Prostate gland (tissue), 2 donors: ENCODE measurements at regions not wholly inside any gene's neighbourhood (a gene's known extent, or its start where the extent isn't known, plus 50 kb on each side); places are given as distances from the start of the nearest gene placed in this dataset.

Experiments
- DNase-seq: peaks from one replicate; pipeline ENCODE4 v3.0.0-alpha.2; 2019; ENCODE audit warnings: low spot score
- H3K27ac ChIP-seq, 2 donors: fragments of 200-600 bp; sonication (generic); 2 replicates each; pipeline ENCODE4 v1.5.1; 2017 to 2019
- H3K27me3 ChIP-seq: fragments of 200-600 bp; sonication (generic); replicated peaks from 2 replicates; pipeline ENCODE4 v1.5.1; 2019; ENCODE audit not compliant: insufficient read depth
- H3K36me3 ChIP-seq, 2 donors: fragments of 200-600 bp; sonication (generic); 1 replicate in 1 of 2; 2 replicates in 1 of 2; pipeline versions ENCODE4 v1.5.1 to v1.8.1; 2017 to 2019
- H3K4me1 ChIP-seq: fragments of 200-600 bp; sonication (generic); replicated peaks from 2 replicates; pipeline ENCODE4 v1.5.1; 2019
- H3K4me3 ChIP-seq, 2 donors: fragments of 200-600 bp; sonication (generic); 2 replicates each; pipeline ENCODE4 v1.5.1; 2017 to 2019
- H3K9me3 ChIP-seq: fragments of 200-600 bp; sonication (generic); 2 replicates; pipeline ENCODE4 v1.5.1; 2017
- POLR2A ChIP-seq: fragments of 450-650 bp; IDR thresholded peaks from one replicate; pipeline ENCODE4 v1.6.1; 2016; ENCODE audit warnings: antibody characterized with exemption, mild to moderate bottlenecking
- POLR2AphosphoS5 ChIP-seq: sonication (generic); formaldehyde crosslinking; IDR thresholded peaks from one replicate; pipeline ENCODE4 v1.6.1; 2017; ENCODE audit warnings: antibody characterized with exemption
- WGBS: methylation state at CpG from one replicate; pipeline ENCODE4 v1.1.5; 2018; 5-methylcytosine and 5-hydroxymethylcytosine counted together
- intact Hi-C: fragments of 100-400 bp; cut with DNase I; formaldehyde crosslinking; loops from one replicate; pipeline ENCODE4 v1.14.2; 2022
- TF ChIP-seq, protein P1 (sequence below), 4 experiments: fragments of 200-600 bp in 2 of 4; fragments of 450-650 bp in 2 of 4; sonication (generic) in 2 of 4; IDR thresholded peaks; 1 replicate in 3 of 4; 2 replicates in 1 of 4; pipeline ENCODE4 v1.5.1; 2016 to 2019; ENCODE audit warnings: antibody characterized with exemption in 4 of 4, mild to moderate bottlenecking in 2 of 4, moderate library complexity in 2 of 4

DNA sequence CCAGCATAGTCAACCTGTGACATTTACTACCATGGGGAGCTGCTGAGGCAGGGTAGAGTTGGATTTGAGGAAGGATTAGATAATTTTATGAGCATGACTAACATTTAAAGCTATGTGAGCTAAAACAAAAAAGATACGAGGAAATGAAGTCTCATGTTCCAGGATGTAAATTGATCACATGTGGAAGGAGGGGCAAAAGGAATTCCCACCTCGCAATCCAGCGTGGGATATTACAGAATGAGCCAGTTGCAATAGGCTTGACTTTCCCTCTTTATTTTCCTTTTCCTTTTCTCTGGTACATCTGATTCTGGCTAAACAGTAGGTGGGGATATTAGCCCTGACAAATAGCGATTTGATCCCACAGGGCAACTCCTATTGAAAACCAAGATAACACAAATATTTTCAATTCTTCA is 214.9 kb upstream of the HMGA2 start:
- 30% methylated on average over 4 of the region's 4 CpGs for WGBS
- Histone ChIP-seq H3K27me3 (no peaks in the 10 kb centered on the region), H3K9me3 (no peaks in the 10 kb centered on the region), H3K27ac (no peak overlapping the region), H3K4me1 (no peaks in the 10 kb centered on the region), H3K36me3 (no peaks in the 10 kb centered on the region), H3K4me3 (no peak overlapping the region)
- intact Hi-C loops: no loop called here
- no peak for DNase-seq
- TF ChIP-seq POLR2A (no peak), POLR2AphosphoS5 (no peak)
- TF ChIP-seq, protein P1, sequence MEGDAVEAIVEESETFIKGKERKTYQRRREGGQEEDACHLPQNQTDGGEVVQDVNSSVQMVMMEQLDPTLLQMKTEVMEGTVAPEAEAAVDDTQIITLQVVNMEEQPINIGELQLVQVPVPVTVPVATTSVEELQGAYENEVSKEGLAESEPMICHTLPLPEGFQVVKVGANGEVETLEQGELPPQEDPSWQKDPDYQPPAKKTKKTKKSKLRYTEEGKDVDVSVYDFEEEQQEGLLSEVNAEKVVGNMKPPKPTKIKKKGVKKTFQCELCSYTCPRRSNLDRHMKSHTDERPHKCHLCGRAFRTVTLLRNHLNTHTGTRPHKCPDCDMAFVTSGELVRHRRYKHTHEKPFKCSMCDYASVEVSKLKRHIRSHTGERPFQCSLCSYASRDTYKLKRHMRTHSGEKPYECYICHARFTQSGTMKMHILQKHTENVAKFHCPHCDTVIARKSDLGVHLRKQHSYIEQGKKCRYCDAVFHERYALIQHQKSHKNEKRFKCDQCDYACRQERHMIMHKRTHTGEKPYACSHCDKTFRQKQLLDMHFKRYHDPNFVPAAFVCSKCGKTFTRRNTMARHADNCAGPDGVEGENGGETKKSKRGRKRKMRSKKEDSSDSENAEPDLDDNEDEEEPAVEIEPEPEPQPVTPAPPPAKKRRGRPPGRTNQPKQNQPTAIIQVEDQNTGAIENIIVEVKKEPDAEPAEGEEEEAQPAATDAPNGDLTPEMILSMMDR (IDR thresholded peaks at IDR 0.05): no peak

DNA sequence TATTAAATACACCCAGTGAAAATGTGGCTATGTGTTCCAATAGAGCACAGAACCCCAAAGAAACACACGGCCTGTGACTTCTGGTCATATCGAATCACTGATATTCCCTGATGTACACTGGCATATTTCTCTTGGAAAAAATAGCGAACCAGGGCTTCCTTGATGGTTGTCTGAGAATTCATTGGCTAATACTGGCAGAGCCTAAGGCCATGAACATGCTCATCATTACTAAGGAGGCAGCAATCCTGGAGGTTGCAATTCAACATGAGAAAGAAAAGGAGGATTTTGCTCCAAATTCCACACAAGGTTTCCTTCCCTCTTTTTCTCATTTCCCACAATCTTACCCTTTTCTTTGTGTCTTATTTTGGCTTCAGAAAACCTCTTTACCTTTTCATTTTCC is 212.9 kb upstream of the HMGA2 start:
- Histone ChIP-seq H3K27me3 (no peaks in the 10 kb centered on the region), H3K9me3 (no peaks in the 10 kb centered on the region), H3K27ac (no peak overlapping the region), H3K4me3 (no peak overlapping the region), H3K36me3 (no peaks in the 10 kb centered on the region), H3K4me1 (no peaks in the 10 kb centered on the region)
- no peak for TF ChIP-seq POLR2A
- TF ChIP-seq POLR2AphosphoS5: no peak
- TF ChIP-seq, protein P1 (IDR thresholded peaks at IDR 0.05): no peak
- 98% methylated on average over 3 of the region's 3 CpGs for WGBS
- no peak for DNase-seq
- intact Hi-C loops: no loop called here

- 48% methylated on average over 7 of the region's 7 CpGs for WGBS
- no peak overlapping the region for H3K4me3 ChIP-seq
- H3K27ac ChIP-seq: no peak overlapping the region
- intact Hi-C loops: no loop called here
- H3K27me3 ChIP-seq: no peaks in the 10 kb centered on the region
- no peak for DNase-seq
- TF ChIP-seq, protein P1 (IDR thresholded peaks at IDR 0.05): no peak
- TF ChIP-seq POLR2AphosphoS5 (no peak), POLR2A (no peak)
- H3K4me1 ChIP-seq: no peaks in the 10 kb centered on the region
- H3K36me3 ChIP-seq: no peaks in the 10 kb centered on the region
- H3K9me3 ChIP-seq: no peaks in the 10 kb centered on the region
Measured at GRCh38 chr12:65612440-65612839, 211.8 kb upstream of the HMGA2 start.

DNA sequence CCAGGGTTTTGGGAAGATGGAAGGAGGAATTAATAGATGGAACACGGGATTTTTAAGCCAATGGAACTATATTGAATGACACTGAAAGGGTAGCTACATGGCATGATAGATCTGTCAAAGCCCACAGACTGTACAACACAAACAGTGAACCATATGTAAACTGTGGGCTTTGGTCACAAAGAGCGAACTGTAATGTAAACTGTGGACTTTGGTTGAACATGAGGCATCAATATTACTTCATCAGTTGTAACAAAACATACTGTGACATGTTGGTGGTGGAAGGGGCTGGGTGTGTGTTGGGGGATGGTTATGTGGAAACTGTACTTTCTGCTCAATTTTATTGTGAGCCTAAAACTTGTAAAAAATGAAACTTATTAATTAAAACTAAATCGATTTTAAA is 210.6 kb upstream of the HMGA2 start:
- no peaks in the 10 kb centered on the region for H3K9me3 ChIP-seq
- H3K36me3 ChIP-seq: no peaks in the 10 kb centered on the region
- no peak for DNase-seq
- no peak overlapping the region for H3K27ac ChIP-seq
- no peak overlapping the region for H3K4me3 ChIP-seq
- no peaks in the 10 kb centered on the region for H3K27me3 ChIP-seq
- TF ChIP-seq, protein P1 (IDR thresholded peaks at IDR 0.05): no peak
- TF ChIP-seq POLR2AphosphoS5: no peak
- TF ChIP-seq POLR2A: no peak
- H3K4me1 ChIP-seq: no peaks in the 10 kb centered on the region
- WGBS: 82% methylated on average over 3 of the region's 3 CpGs
- intact Hi-C loops: no loop called here

- Histone ChIP-seq H3K4me1 (no peaks in the 10 kb centered on the region), H3K27ac (no peak overlapping the region), H3K27me3 (peaks cover 5% of the 10 kb centered on the region), H3K36me3 (no peaks in the 10 kb centered on the region), H3K4me3 (no peak overlapping the region), H3K9me3 (no peaks in the 10 kb centered on the region)
- 95% methylated on average over 5 of the region's 5 CpGs for WGBS
- no peak for DNase-seq
- intact Hi-C loops: no loop called here
- TF ChIP-seq POLR2A: no peak
- TF ChIP-seq, protein P1 (IDR thresholded peaks at IDR 0.05): no peak
- TF ChIP-seq POLR2AphosphoS5: no peak
Measured at GRCh38 chr12:65614259-65614889, 209.9 kb upstream of the HMGA2 start.
